GM12892 (cell line): ENCODE measurements at regions not wholly inside any gene's neighbourhood (a gene's known extent, or its start where the extent isn't known, plus 50 kb on each side); places are given as distances from the start of the nearest gene placed in this dataset.

Experiments used
- POLR2A ChIP-seq: IDR thresholded peaks from 2 replicates; pipeline ENCODE4 v1.6.1; 2011; ENCODE audit warnings: low read depth, low read length, control low read depth
- POLR2AphosphoS5 ChIP-seq: IDR thresholded peaks from 2 replicates; pipeline ENCODE4 v1.6.1; 2011; ENCODE audit warnings: low read depth, low read length, control low read depth
- TAF1 ChIP-seq: IDR thresholded peaks from 2 replicates; pipeline ENCODE4 v1.6.1; 2011; ENCODE audit warnings: low read depth, mild to moderate bottlenecking, control low read depth, low read length, borderline replicate concordance

GRCh38 chr18:73841661-73842060 lies 306.0 kb downstream of the FBXO15 start:
- TF ChIP-seq TAF1 (no peak), POLR2A (no peak), POLR2AphosphoS5 (no peak)
